ENCODE measurements at regions not wholly inside any gene's neighbourhood (a gene's known extent, or its start where the extent isn't known, plus 50 kb on each side); places are given as distances from the start of the nearest gene placed in this dataset.

- Histone ChIP-seq H3K27me3 (no peaks in the 10 kb centered on the region), H3K4me1 (no peaks in the 10 kb centered on the region), H3K27ac (no peak overlapping the region), H3K4me3 (no peak overlapping the region), H3K9me3 (no peaks in the 10 kb centered on the region), H3K36me3 (no peaks in the 10 kb centered on the region)
- no peak for ATAC-seq (ENCODE audit: low FRiP score in 2 of 2)
- TF ChIP-seq EP300 (IDR thresholded peaks at IDR 0.05), result no peak
- no peak for DNase-seq
Observed at GRCh38 chrX:11836284-11836683, 78.2 kb downstream of the MSL3 start.

- ATAC-seq (ENCODE audit: low FRiP score in 2 of 2) (no peak), DNase-seq (no peak)
- TF ChIP-seq POLR2AphosphoS5 (IDR thresholded peaks at IDR 0.05) (no peak), EP300 (IDR thresholded peaks at IDR 0.05) (no peak), CTCF (IDR thresholded peaks at IDR 0.05) (no peak), POLR2A (IDR thresholded peaks at IDR 0.05) (no peak)
- Histone ChIP-seq H3K9me3 (no peaks in the 10 kb centered on the region), H3K27me3 (no peaks in the 10 kb centered on the region), H3K4me1 (no peaks in the 10 kb centered on the region), H3K27ac (no peak overlapping the region), H3K4me3 (no peak overlapping the region), H3K36me3 (no peaks in the 10 kb centered on the region)
- WGBS, 2 donors, result 29 to 49% methylated on average over 3 of the region's 3 CpGs
Observed at GRCh38 chrX:11837437-11837836, 79.4 kb downstream of the MSL3 start.

GRCh38 chrX:11864171-11864570 lies 106.1 kb downstream of the MSL3 start:
- H3K27ac ChIP-seq, result no peak overlapping the region
- no peak for TF ChIP-seq CTCF (IDR thresholded peaks at IDR 0.05)
- TF ChIP-seq EP300 (IDR thresholded peaks at IDR 0.05), result no peak
- TF ChIP-seq POLR2A (IDR thresholded peaks at IDR 0.05), result no peak
- no peak for TF ChIP-seq POLR2AphosphoS5 (IDR thresholded peaks at IDR 0.05)
- no peak for DNase-seq
- no peaks in the 10 kb centered on the region for H3K9me3 ChIP-seq
- no peaks in the 10 kb centered on the region for H3K36me3 ChIP-seq
- no peaks in the 10 kb centered on the region for H3K4me1 ChIP-seq
- no peak for ATAC-seq (ENCODE audit: low FRiP score in 2 of 2)
- no peaks in the 10 kb centered on the region for H3K27me3 ChIP-seq
- H3K4me3 ChIP-seq, result no peak overlapping the region
- 84 to 89% methylated on average over 2 of the region's 2 CpGs for WGBS, 2 donors

- WGBS, 2 donors, result 73 to 87% methylated on average over 5 to 7 of the region's 7 CpGs
- H3K4me1 ChIP-seq, result no peaks in the 10 kb centered on the region
- no peak for DNase-seq
- no peak overlapping the region for H3K4me3 ChIP-seq
- no peak for TF ChIP-seq EP300 (IDR thresholded peaks at IDR 0.05)
- TF ChIP-seq POLR2AphosphoS5 (IDR thresholded peaks at IDR 0.05), result no peak
- no peak for TF ChIP-seq CTCF (IDR thresholded peaks at IDR 0.05)
- no peak for ATAC-seq (ENCODE audit: low FRiP score in 2 of 2)
- H3K36me3 ChIP-seq, result no peaks in the 10 kb centered on the region
- no peaks in the 10 kb centered on the region for H3K9me3 ChIP-seq
- no peak overlapping the region for H3K27ac ChIP-seq
- no peaks in the 10 kb centered on the region for H3K27me3 ChIP-seq
Observed at GRCh38 chrX:11867610-11868345, 109.7 kb downstream of the MSL3 start.

GRCh38 chrX:11870789-11871188 lies 112.8 kb downstream of the MSL3 start:
- no peak for ATAC-seq (ENCODE audit: low FRiP score in 2 of 2)
- DNase-seq, result no peak
- no peaks in the 10 kb centered on the region for H3K36me3 ChIP-seq
- H3K4me3 ChIP-seq, result no peak overlapping the region
- no peaks in the 10 kb centered on the region for H3K4me1 ChIP-seq
- H3K27ac ChIP-seq, result no peak overlapping the region
- 78 to 92% methylated on average over 2 of the region's 2 CpGs for WGBS, 2 donors
- H3K9me3 ChIP-seq, result no peaks in the 10 kb centered on the region
- no peak for TF ChIP-seq CTCF (IDR thresholded peaks at IDR 0.05)
- no peak for TF ChIP-seq POLR2A (IDR thresholded peaks at IDR 0.05)
- TF ChIP-seq EP300 (IDR thresholded peaks at IDR 0.05), result no peak
- no peak for TF ChIP-seq POLR2AphosphoS5 (IDR thresholded peaks at IDR 0.05)
- H3K27me3 ChIP-seq, result no peaks in the 10 kb centered on the region

All from upper lobe of left lung (tissue), 6 donors.